Calu3 (cell line): ENCODE measurements at regions not wholly inside any gene's neighbourhood (a gene's known extent, or its start where the extent isn't known, plus 50 kb on each side); places are given as distances from the start of the nearest gene placed in this dataset.

Experiments
- BruUV-seq: library from RNA; stranded (reverse); fragments of 400-500 nt; replicated peaks from 2 replicates; lab custom pipeline; 2021; lab: Mats Ljungman, UMichigan
- CTCF ChIA-PET: fragments of 300-600 bp; sonication (Branson Sonifier 250); formaldehyde crosslinking; loops from one replicate; lab custom pipeline; 2022; ENCODE audit warnings: antibody characterized with exemption; lab: Charles Lee
- DNase-seq: peaks from one replicate; pipeline ENCODE4 v3.0.0; 2022
- H3K27ac Mint-ChIP-seq: one replicate; pipeline ENCODE4 v1.8.0; 2022; ENCODE audit warnings: mixed read lengths; ENCODE audit not compliant: unreplicated experiment
- H3K27me3 Mint-ChIP-seq: one replicate; pipeline ENCODE4 v1.8.0; 2022; ENCODE audit warnings: mixed read lengths; ENCODE audit not compliant: unreplicated experiment
- H3K36me3 Mint-ChIP-seq: one replicate; pipeline ENCODE4 v1.8.0; 2022; ENCODE audit warnings: mild to moderate bottlenecking, moderate library complexity, mixed read lengths; ENCODE audit not compliant: insufficient read depth, unreplicated experiment
- H3K4me1 Mint-ChIP-seq: one replicate; pipeline ENCODE4 v1.8.0; 2022; ENCODE audit warnings: mild to moderate bottlenecking, low read depth, mixed read lengths; ENCODE audit not compliant: unreplicated experiment
- H3K4me3 Mint-ChIP-seq: one replicate; pipeline ENCODE4 v1.8.0; 2022; ENCODE audit warnings: mild to moderate bottlenecking, low read depth, moderate library complexity, mixed read lengths; ENCODE audit not compliant: unreplicated experiment
- H3K9me3 Mint-ChIP-seq: one replicate; pipeline ENCODE4 v1.8.0; 2022; ENCODE audit warnings: low read depth, mixed read lengths; ENCODE audit not compliant: unreplicated experiment
- intact Hi-C: fragments of 100-400 bp; cut with micrococcal nuclease; formaldehyde crosslinking; loops from one replicate; pipeline ENCODE4 v1.10.0; 2022; ENCODE audit not compliant: unreplicated experiment
- TF ChIP-seq, protein P1 (sequence below): fragments of 200-600 bp; IDR thresholded peaks from one replicate; pipeline ENCODE4 v1.8.0; 2022; ENCODE audit warnings: antibody characterized with exemption; ENCODE audit not compliant: unreplicated experiment

DNA sequence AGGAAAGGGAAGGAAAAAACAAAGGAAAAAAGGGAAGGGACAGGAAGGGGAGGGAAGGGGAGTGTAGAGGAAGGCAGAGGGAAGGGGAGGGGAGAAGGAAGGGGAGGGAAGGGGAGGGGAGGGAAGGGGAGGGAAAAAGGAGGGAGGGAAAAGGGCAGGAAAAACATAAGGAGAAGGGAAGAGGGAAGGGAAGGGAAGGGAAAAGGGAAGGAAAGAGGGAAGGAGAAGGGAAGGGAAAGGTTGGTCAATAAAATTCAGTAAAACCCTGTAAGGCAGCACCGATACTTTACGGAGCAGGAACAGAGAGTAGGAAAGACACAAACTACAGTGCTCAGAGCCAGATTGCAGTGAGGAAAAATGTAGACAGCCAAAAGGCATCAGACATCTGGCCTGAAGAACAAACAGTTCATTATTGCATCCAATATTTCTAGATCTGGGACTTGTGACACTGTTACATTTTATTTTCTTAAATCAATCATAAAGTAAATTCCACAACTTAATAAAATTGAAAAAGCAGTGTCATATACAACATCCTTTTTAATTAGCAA lies 322.0 kb downstream of the CRPPA start:
- peaks cover 5% of the 10 kb centered on the region for H3K9me3 Mint-ChIP-seq
- H3K27me3 Mint-ChIP-seq = no peaks in the 10 kb centered on the region
- no peak for DNase-seq
- no peaks in the 10 kb centered on the region for H3K36me3 Mint-ChIP-seq
- CTCF ChIA-PET = no interaction called here
- intact Hi-C loops = loop anchor here (5.0 kb wide), 1 partner anchor 468 kb away; no protein-coding TSS in a partner anchor
- no TSS peak for BruUV-seq
- H3K27ac Mint-ChIP-seq = peak overlapping the region; percentile 27
- H3K4me3 Mint-ChIP-seq = no peak overlapping the region
- TF ChIP-seq, protein P1, sequence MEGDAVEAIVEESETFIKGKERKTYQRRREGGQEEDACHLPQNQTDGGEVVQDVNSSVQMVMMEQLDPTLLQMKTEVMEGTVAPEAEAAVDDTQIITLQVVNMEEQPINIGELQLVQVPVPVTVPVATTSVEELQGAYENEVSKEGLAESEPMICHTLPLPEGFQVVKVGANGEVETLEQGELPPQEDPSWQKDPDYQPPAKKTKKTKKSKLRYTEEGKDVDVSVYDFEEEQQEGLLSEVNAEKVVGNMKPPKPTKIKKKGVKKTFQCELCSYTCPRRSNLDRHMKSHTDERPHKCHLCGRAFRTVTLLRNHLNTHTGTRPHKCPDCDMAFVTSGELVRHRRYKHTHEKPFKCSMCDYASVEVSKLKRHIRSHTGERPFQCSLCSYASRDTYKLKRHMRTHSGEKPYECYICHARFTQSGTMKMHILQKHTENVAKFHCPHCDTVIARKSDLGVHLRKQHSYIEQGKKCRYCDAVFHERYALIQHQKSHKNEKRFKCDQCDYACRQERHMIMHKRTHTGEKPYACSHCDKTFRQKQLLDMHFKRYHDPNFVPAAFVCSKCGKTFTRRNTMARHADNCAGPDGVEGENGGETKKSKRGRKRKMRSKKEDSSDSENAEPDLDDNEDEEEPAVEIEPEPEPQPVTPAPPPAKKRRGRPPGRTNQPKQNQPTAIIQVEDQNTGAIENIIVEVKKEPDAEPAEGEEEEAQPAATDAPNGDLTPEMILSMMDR = no peak
- peaks cover 14% of the 10 kb centered on the region for H3K4me1 Mint-ChIP-seq

DNA sequence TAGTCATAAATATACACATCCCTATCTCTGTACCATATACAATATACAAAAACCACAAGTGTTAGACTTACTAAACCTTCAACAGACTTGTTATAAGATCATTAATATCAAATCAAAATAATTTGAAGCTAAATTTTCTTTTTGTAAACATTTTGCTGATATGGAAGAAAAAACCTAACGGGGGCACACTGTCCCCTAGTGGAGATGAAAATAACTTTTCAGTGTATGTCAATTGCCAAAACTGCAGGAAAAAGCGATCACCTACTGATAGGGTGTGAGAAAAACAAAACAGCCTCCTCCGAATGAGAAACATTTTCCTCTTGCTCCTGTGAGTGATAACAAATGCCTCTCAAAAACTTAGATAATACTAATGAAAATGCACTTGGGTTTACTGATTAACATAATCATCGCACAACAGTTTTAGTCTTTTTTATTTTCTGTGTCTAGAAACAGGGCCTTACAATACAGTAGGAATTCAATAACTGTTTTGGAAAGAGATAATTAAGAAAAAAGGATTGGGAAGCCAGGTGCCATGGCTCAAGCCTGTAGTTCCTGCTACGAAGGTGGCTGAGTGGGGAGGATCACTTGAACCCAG lies 322.7 kb downstream of the CRPPA start:
- intact Hi-C loops = loop anchor here (1.0 to 5.0 kb wide), 2 partner anchors 20 to 469 kb away; no protein-coding TSS in a partner anchor
- no TSS peak for BruUV-seq
- CTCF ChIA-PET = interaction anchor here (0.6 to 2.0 kb wide), 9 partner anchors 12 to 466 kb away, joined by 3 to 27 read pairs (median 5); partner anchors contain the start of gene CRPPA
- Mint-ChIP-seq H3K4me3 (no peak overlapping the region), H3K36me3 (no peaks in the 10 kb centered on the region), H3K9me3 (peaks cover 5% of the 10 kb centered on the region), H3K4me1 (peaks cover 14% of the 10 kb centered on the region), H3K27ac (no peak overlapping the region), H3K27me3 (no peaks in the 10 kb centered on the region)
- DNase-seq = peak; percentile 63
- TF ChIP-seq, protein P1 = peak; percentile 93

DNA sequence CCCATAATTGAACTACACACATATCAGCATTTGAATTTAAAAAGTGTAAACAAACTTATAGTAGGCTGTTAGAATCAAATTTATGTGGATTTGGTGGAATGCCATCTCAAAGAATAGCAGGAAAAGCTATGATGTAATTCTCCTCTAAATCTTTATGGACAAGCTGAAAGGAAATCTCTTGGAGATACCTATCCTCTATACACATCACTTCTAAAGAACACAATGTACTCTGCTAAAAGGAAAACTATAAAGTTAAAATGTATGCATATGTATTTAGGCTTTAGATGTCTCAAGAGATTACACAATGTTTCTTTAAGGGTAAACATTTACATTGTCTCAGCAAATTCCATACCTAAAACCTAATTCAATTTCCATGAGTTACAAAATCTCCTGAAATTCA lies 323.3 kb downstream of the CRPPA start:
- no peak for DNase-seq
- peaks cover 5% of the 10 kb centered on the region for H3K9me3 Mint-ChIP-seq
- peaks cover 14% of the 10 kb centered on the region for H3K4me1 Mint-ChIP-seq
- CTCF ChIA-PET = interaction anchor here (0.6 to 2.0 kb wide), 10 partner anchors 11 to 467 kb away, joined by 3 to 27 read pairs (median 5); partner anchors contain the start of gene CRPPA
- H3K4me3 Mint-ChIP-seq = no peak overlapping the region
- TF ChIP-seq, protein P1 = no peak
- no TSS peak for BruUV-seq
- H3K36me3 Mint-ChIP-seq = no peaks in the 10 kb centered on the region
- intact Hi-C loops = loop anchor here (1.0 to 5.0 kb wide), 2 partner anchors 20 to 469 kb away; no protein-coding TSS in a partner anchor
- no peak overlapping the region for H3K27ac Mint-ChIP-seq
- H3K27me3 Mint-ChIP-seq = no peaks in the 10 kb centered on the region

DNA sequence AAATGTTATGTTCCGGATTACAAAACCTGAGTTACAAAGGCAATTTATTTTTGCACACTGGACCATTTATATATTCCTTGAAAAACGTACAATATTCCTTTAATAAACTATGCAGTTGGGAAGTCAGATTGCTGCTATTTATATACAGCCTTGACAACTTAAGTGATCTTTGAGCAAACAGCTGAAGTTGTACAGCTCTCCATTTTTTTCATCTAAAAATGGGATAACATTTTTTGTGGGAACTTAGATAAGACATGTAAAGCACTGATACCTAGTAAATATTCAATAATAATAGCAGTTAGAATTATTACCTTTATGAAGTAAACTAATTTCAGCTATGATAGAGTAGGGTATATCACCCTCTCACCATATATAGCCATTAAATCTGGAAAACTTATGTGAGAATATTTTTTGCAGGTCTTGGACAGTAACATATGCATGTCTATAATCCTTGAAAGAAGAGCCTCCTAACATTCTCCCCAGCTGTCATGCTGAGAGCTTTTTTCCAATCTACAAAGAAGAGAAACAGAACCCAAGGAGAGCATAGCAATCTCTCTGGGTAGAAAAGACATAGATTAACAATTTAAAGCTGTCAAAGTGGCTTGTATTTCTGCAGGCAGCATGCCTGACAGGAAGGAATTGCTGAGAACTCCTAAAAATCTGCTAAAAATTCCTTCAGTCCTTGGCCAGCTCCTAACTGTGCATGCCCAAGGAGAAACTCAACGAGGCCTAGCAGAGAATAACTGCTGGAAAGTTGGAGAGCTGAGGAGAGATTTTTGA lies 326.0 kb downstream of the CRPPA start:
- no peak overlapping the region for H3K27ac Mint-ChIP-seq
- no TSS peak for BruUV-seq
- CTCF ChIA-PET = interaction anchor here (0.7 kb wide), 1 partner anchor 11 kb away, joined by 3 read pairs; no protein-coding TSS in a partner anchor

More for the DNA sequence above, 326.0 kb downstream of the CRPPA start:
- H3K4me1 Mint-ChIP-seq = peaks cover 25% of the 10 kb centered on the region
- intact Hi-C loops = loop anchor here (5.0 kb wide), 1 partner anchor 472 kb away; no protein-coding TSS in a partner anchor
- no peak for DNase-seq
- no peaks in the 10 kb centered on the region for H3K9me3 Mint-ChIP-seq
- H3K27me3 Mint-ChIP-seq = no peaks in the 10 kb centered on the region
- no peaks in the 10 kb centered on the region for H3K36me3 Mint-ChIP-seq
- H3K4me3 Mint-ChIP-seq = no peak overlapping the region
- TF ChIP-seq, protein P1 = no peak
